H1 (cell line): ENCODE measurements at regions not wholly inside any gene's neighbourhood (a gene's known extent, or its start where the extent isn't known, plus 50 kb on each side); places are given as distances from the start of the nearest gene placed in this dataset.

Experiments
- CTCF ChIA-PET: fragments of 300-600 bp; sonication (Branson Sonifier 250); formaldehyde crosslinking; loops from one replicate; lab custom pipeline; 2021; ENCODE audit not compliant: partially characterized antibody; lab: Charles Lee
- POLR2A ChIA-PET: fragments of 300-600 bp; sonication (Branson Sonifier 250); formaldehyde crosslinking; loops from one replicate; lab custom pipeline; 2021; ENCODE audit warnings: inconsistent platforms; ENCODE audit not compliant: partially characterized antibody; lab: Charles Lee
- DNase-seq, 2 experiments: peaks; one replicate each; pipeline versions ENCODE4 v3.0.0 to v3.0.0-alpha.2; 2010 to 2022; ENCODE audit warnings: low spot score in 2 of 2, low read depth in 1 of 2, mixed read lengths in 1 of 2
- FAIRE-seq: peaks from 2 replicates; lab custom pipeline; 2011; peaks lifted over from hg19 to GRCh38; lab: Jason Lieb, UNC
- H2AFZ ChIP-seq: 2 replicates; pipeline ENCODE4 v1.8.1; 2012; ENCODE audit warnings: low read length, inconsistent platforms
- H2AK5ac ChIP-seq: 2 replicates; pipeline ENCODE4 v1.6.1; 2013; ENCODE audit warnings: low read depth, low read length
- H2BK120ac ChIP-seq: replicated peaks from 2 replicates; pipeline ENCODE3; 2013; ENCODE audit warnings: low read depth, low read length, inconsistent platforms
- H2BK12ac ChIP-seq: 2 replicates; pipeline ENCODE4 v1.6.1; 2013; ENCODE audit warnings: low read depth, low read length
- H2BK15ac ChIP-seq: 2 replicates; pipeline ENCODE4 v1.6.1; 2013; ENCODE audit warnings: low read length
- H2BK20ac ChIP-seq: 2 replicates; pipeline ENCODE4 v1.6.1; 2013; ENCODE audit warnings: low read length
- H2BK5ac ChIP-seq: 2 replicates; pipeline ENCODE4 v1.6.1; 2013; ENCODE audit warnings: low read depth, low read length
- H3K14ac ChIP-seq: 2 replicates; pipeline ENCODE4 v1.6.1; 2013; ENCODE audit warnings: inconsistent platforms; ENCODE audit not compliant: insufficient read length
- H3K18ac ChIP-seq: 2 replicates; pipeline ENCODE4 v1.6.1; 2013; ENCODE audit warnings: low read length; ENCODE audit errors: extremely low read depth
- H3K23ac ChIP-seq: 2 replicates; pipeline ENCODE4 v1.6.1; 2013; ENCODE audit warnings: inconsistent platforms; ENCODE audit not compliant: insufficient read length
- H3K23me2 ChIP-seq: 2 replicates; pipeline ENCODE4 v1.6.1; 2013; ENCODE audit warnings: low read depth, low read length
- H3K27ac ChIP-seq: 2 replicates; pipeline ENCODE4 v1.6.1; 2011; ENCODE audit warnings: low read depth, low read length, inconsistent platforms
- H3K27me3 ChIP-seq, 4 experiments: replicated peaks in 1 of 4; 1 replicate in 1 of 4; 2 replicates in 3 of 4; pipeline versions ENCODE4 v1.6.1 to v1.8.1; 2011 to 2013; ENCODE audit warnings: low read length in 3 of 4, mild to moderate bottlenecking in 3 of 4, inconsistent platforms in 2 of 4, mixed read lengths in 2 of 4, moderate library complexity in 1 of 4; ENCODE audit not compliant: control insufficient read depth in 3 of 4, insufficient read depth in 3 of 4; ENCODE audit errors: extremely low read depth in 1 of 4
- H3K36me3 ChIP-seq, 4 experiments: 2 replicates each; pipeline versions ENCODE4 v1.6.1 to v1.8.1; 2011 to 2013; ENCODE audit warnings: mild to moderate bottlenecking in 4 of 4, low read length in 3 of 4, moderate library complexity in 2 of 4, control low read depth in 1 of 4, inconsistent platforms in 1 of 4; ENCODE audit not compliant: insufficient read depth in 4 of 4, control insufficient read depth in 2 of 4
- H3K4ac ChIP-seq: replicated peaks from 2 replicates; pipeline ENCODE3; 2013; ENCODE audit warnings: low read length, low read depth, mixed read lengths, inconsistent platforms; ENCODE audit not compliant: insufficient read length
- H3K4me1 ChIP-seq, 4 experiments: replicated peaks in 1 of 4; 1 replicate in 1 of 4; 2 replicates in 3 of 4; pipeline versions ENCODE4 v1.6.1 to v1.8.1; 2011 to 2013; ENCODE audit warnings: low read length in 3 of 4, inconsistent platforms in 2 of 4, mixed read lengths in 1 of 4; ENCODE audit not compliant: insufficient read depth in 4 of 4, control insufficient read depth in 3 of 4
- H3K4me2 ChIP-seq, 2 experiments: 2 replicates each; pipeline versions ENCODE4 v1.6.1 to v1.8.1; 2011 to 2013; ENCODE audit warnings: low read depth in 2 of 2, low read length in 2 of 2, control low read depth in 1 of 2, inconsistent platforms in 1 of 2, mild to moderate bottlenecking in 1 of 2; ENCODE audit not compliant: insufficient read depth in 1 of 2
- H3K4me3 ChIP-seq, 4 experiments: fragments of 200-600, 300-600 bp in 1 of 4; sonication (generic), shearing (Covaris generic), sonication (Bioruptor Twin) in 1 of 4; 2 replicates each; pipeline versions ENCODE4 v1.5.1 to v1.8.1; 2011 to 2016; ENCODE audit warnings: low read length in 4 of 4, low read depth in 3 of 4, control low read depth in 2 of 4, inconsistent platforms in 2 of 4, mild to moderate bottlenecking in 2 of 4, mixed read lengths in 1 of 4, moderate library complexity in 1 of 4; ENCODE audit not compliant: insufficient read depth in 2 of 4; ENCODE audit errors: extremely low read depth in 1 of 4
- H3K56ac ChIP-seq: replicated peaks from 2 replicates; pipeline ENCODE3; 2013; ENCODE audit warnings: low read depth, mild to moderate bottlenecking, mixed read lengths, low read length, inconsistent platforms; ENCODE audit not compliant: insufficient read length
- H3K79me1 ChIP-seq: 2 replicates; pipeline ENCODE4 v1.6.1; 2013; ENCODE audit warnings: low read depth, low read length, control low read depth
- H3K79me2 ChIP-seq, 2 experiments: 2 replicates each; pipeline versions ENCODE4 v1.6.1 to v1.8.1; 2012 to 2013; ENCODE audit warnings: low read length in 2 of 2, mild to moderate bottlenecking in 2 of 2, inconsistent platforms in 1 of 2; ENCODE audit not compliant: insufficient read depth in 2 of 2, control insufficient read depth in 1 of 2
- H3K9ac ChIP-seq, 4 experiments: replicated peaks in 1 of 4; 1 replicate in 1 of 4; 2 replicates in 3 of 4; pipeline versions ENCODE4 v1.6.1 to v1.8.1; 2011 to 2013; ENCODE audit warnings: low read depth in 3 of 4, low read length in 3 of 4, control low read depth in 2 of 4, mild to moderate bottlenecking in 2 of 4, moderate library complexity in 2 of 4, inconsistent platforms in 1 of 4; ENCODE audit errors: extremely low read depth in 1 of 4
- H3K9me3 ChIP-seq, 2 experiments: 2 replicates each; pipeline versions ENCODE4 v1.6.1 to v1.8.1; 2012 to 2013; ENCODE audit warnings: mild to moderate bottlenecking in 2 of 2, moderate library complexity in 2 of 2, control low read depth in 1 of 2, inconsistent platforms in 1 of 2, low read depth in 1 of 2, low read length in 1 of 2, mixed read lengths in 1 of 2; ENCODE audit not compliant: insufficient read depth in 2 of 2
- H4K20me1 ChIP-seq, 2 experiments: replicated peaks in 1 of 2; 2 replicates each; pipeline versions ENCODE3 to v1.8.1; 2011 to 2013; ENCODE audit warnings: inconsistent platforms in 2 of 2, low read length in 2 of 2, mild to moderate bottlenecking in 1 of 2; ENCODE audit not compliant: insufficient read depth in 2 of 2, control insufficient read depth in 1 of 2
- H4K5ac ChIP-seq: 2 replicates; pipeline ENCODE4 v1.6.1; 2013; ENCODE audit warnings: low read length, low read depth, mixed read lengths, inconsistent platforms; ENCODE audit not compliant: insufficient read length
- H4K8ac ChIP-seq: 2 replicates; pipeline ENCODE4 v1.8.0; 2013; ENCODE audit warnings: mild to moderate bottlenecking, moderate library complexity, low read length, inconsistent platforms; ENCODE audit not compliant: insufficient read depth; ENCODE audit errors: extremely low read depth
- H4K91ac ChIP-seq: replicated peaks from 2 replicates; pipeline ENCODE3; 2013; ENCODE audit warnings: low read length, mixed read lengths, inconsistent platforms; ENCODE audit not compliant: insufficient read length
- CHD1 ChIP-seq: IDR thresholded peaks from 2 replicates; pipeline ENCODE4 v1.6.1; 2012; ENCODE audit warnings: low read depth, low read length, improper control_type of control experiment
- CREB1 ChIP-seq: IDR thresholded peaks from 2 replicates; pipeline ENCODE4 v1.6.1; 2012; ENCODE audit warnings: inconsistent platforms
- JUND ChIP-seq: IDR thresholded peaks from 2 replicates; pipeline ENCODE4 v1.6.1; 2011; ENCODE audit warnings: mild to moderate bottlenecking, improper control_type of control experiment, low read length
- POU5F1 ChIP-seq: IDR thresholded peaks from 2 replicates; pipeline ENCODE4 v1.6.1; 2011; ENCODE audit warnings: low read depth, mild to moderate bottlenecking, low read length, moderate library complexity
- RNF2 ChIP-seq: fragments of 200-900, 300-1000 bp; sonication (generic); IDR thresholded peaks from 2 replicates; pipeline ENCODE4 v1.7.1; 2016; ENCODE audit warnings: borderline replicate concordance, low read depth, mild to moderate bottlenecking, antibody characterized with exemption, low read length; ENCODE audit not compliant: poor library complexity, severe bottlenecking; ENCODE audit errors: missing control alignments
- SIN3A ChIP-seq, 2 experiments: IDR thresholded peaks in 1 of 2; conservative IDR thresholded peaks in 1 of 2; 2 replicates each; pipeline ENCODE4 v1.6.1; 2011 to 2012; ENCODE audit warnings: low read length in 2 of 2, improper control_type of control experiment in 1 of 2, low read depth in 1 of 2, mild to moderate bottlenecking in 1 of 2
- SIX5 ChIP-seq: IDR thresholded peaks from 2 replicates; pipeline ENCODE4 v1.6.1; 2011; ENCODE audit warnings: mild to moderate bottlenecking, low read depth, low read length
- SP2 ChIP-seq: IDR thresholded peaks from 2 replicates; pipeline ENCODE4 v1.6.1; 2012; ENCODE audit warnings: mild to moderate bottlenecking, low read length, inconsistent platforms
- SUZ12 ChIP-seq: fragments of 200-600 bp; sonication (generic); IDR thresholded peaks from 2 replicates; pipeline ENCODE4 v1.6.1; 2012; ENCODE audit warnings: mild to moderate bottlenecking, inconsistent platforms, low read length, moderate library complexity, mixed read lengths
- TBP ChIP-seq: IDR thresholded peaks from 2 replicates; pipeline ENCODE4 v1.6.1; 2011; ENCODE audit warnings: low read depth, low read length, improper control_type of control experiment
- TCF12 ChIP-seq: IDR thresholded peaks from 2 replicates; pipeline ENCODE4 v1.6.1; 2011; ENCODE audit warnings: low read depth, mild to moderate bottlenecking, low read length
- TEAD4 ChIP-seq: IDR thresholded peaks from 2 replicates; pipeline ENCODE4 v1.6.1; 2012; ENCODE audit warnings: low read depth, low read length, inconsistent platforms, mixed read lengths
- YY1 ChIP-seq: IDR thresholded peaks from 2 replicates; pipeline ENCODE4 v1.6.1; 2011; ENCODE audit warnings: low read depth, mild to moderate bottlenecking, low read length
- WGBS, 2 experiments: shearing (Covaris generic) in 1 of 2; methylation state at CpG; one replicate each; pipeline versions ENCODE4 v1.1.6 to v1.1.7; 2013 to 2015; ENCODE audit warnings: low lambda C conversion rate in 2 of 2, mixed read lengths in 2 of 2, inconsistent platforms in 1 of 2, low coverage in 1 of 2, missing lambda C conversion rate in 1 of 2; ENCODE audit not compliant: insufficient replicate concordance in 2 of 2, insufficient coverage in 1 of 2, insufficient read length in 1 of 2; ENCODE audit errors: extremely low coverage in 1 of 2, missing lambda C conversion rate in 1 of 2; 5-methylcytosine and 5-hydroxymethylcytosine counted together
- TF ChIP-seq, protein P1 (sequence below): IDR thresholded peaks from 2 replicates; pipeline ENCODE4 v1.6.1; 2011; ENCODE audit warnings: low read depth, mild to moderate bottlenecking, low read length; ENCODE audit not compliant: insufficient read depth
- TF ChIP-seq, protein P2 (sequence below): IDR thresholded peaks from 2 replicates; pipeline ENCODE4 v1.6.1; 2012; ENCODE audit warnings: inconsistent platforms

DNA sequence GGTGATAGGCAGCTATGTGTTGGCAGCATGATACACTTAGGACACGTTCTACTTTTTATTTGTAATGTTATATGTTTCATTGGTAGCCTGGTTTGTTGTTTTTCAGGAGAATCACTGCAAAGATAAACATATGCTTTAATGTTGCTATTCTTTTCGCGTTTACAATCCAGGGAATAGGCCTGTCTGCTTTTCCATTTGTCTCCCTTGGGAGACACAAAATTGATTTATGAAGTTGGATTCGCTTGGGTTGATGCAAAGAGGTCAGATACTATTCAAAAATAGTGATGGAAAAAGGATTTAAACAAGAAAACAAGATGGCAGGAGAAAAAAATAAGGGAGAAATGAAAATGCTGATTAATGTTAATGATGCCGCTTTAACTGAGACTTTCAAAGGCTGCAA lies 179.5 kb upstream of the SOX4 start:
- no peak overlapping the region for H2BK5ac ChIP-seq
- 87% methylated on average over 5 of the region's 5 CpGs; no CpG with 5 or more reads in 1 of the 2 experiments for WGBS, 2 experiments
- no peak overlapping the region for H3K9ac ChIP-seq
- H4K5ac ChIP-seq: no peak overlapping the region
- H2BK12ac ChIP-seq: no peak overlapping the region
- no peak overlapping the region for H4K8ac ChIP-seq
- no peak overlapping the region for H3K56ac ChIP-seq
- no peak overlapping the region for H3K4ac ChIP-seq
- no peak overlapping the region for H3K23ac ChIP-seq
- no peak overlapping the region for H2AFZ ChIP-seq
- H2AK5ac ChIP-seq: no peak overlapping the region
- ChIA-PET CTCF (no interaction called here), POLR2A (no interaction called here)
- H3K4me1 ChIP-seq: no peaks in the 10 kb centered on the region
- no peaks in the 10 kb centered on the region for H3K79me2 ChIP-seq
- DNase-seq (no peak), FAIRE-seq (no peak)
- no peak overlapping the region for H2BK15ac ChIP-seq
- no peaks in the 10 kb centered on the region for H3K23me2 ChIP-seq
- no peak overlapping the region for H3K18ac ChIP-seq
- H3K79me1 ChIP-seq: no peaks in the 10 kb centered on the region
- no peak overlapping the region for H3K27ac ChIP-seq
- H3K9me3 ChIP-seq: no peaks in the 10 kb centered on the region
- no peak overlapping the region for H3K4me2 ChIP-seq
- no peaks in the 10 kb centered on the region for H4K20me1 ChIP-seq
- no peak overlapping the region for H4K91ac ChIP-seq
- H3K14ac ChIP-seq: no peak overlapping the region
- no peaks in the 10 kb centered on the region; a peak in 1 of 8 replicates for H3K36me3 ChIP-seq
- no peak overlapping the region for H3K4me3 ChIP-seq
- no peak overlapping the region for H2BK120ac ChIP-seq
- no peaks in the 10 kb centered on the region for H3K27me3 ChIP-seq
- H2BK20ac ChIP-seq: no peak overlapping the region
- no peak for TF ChIP-seq SUZ12
- TF ChIP-seq, protein P1, sequence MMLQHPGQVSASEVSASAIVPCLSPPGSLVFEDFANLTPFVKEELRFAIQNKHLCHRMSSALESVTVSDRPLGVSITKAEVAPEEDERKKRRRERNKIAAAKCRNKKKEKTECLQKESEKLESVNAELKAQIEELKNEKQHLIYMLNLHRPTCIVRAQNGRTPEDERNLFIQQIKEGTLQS: no peak
- no peak for TF ChIP-seq TBP
- no peak for TF ChIP-seq SP2
- TF ChIP-seq YY1: no peak
- no peak for TF ChIP-seq SIX5
- TF ChIP-seq TCF12: no peak
- TF ChIP-seq, protein P2, sequence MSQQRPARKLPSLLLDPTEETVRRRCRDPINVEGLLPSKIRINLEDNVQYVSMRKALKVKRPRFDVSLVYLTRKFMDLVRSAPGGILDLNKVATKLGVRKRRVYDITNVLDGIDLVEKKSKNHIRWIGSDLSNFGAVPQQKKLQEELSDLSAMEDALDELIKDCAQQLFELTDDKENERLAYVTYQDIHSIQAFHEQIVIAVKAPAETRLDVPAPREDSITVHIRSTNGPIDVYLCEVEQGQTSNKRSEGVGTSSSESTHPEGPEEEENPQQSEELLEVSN: no peak
- no peak for TF ChIP-seq JUND
- TF ChIP-seq TEAD4: no peak
- TF ChIP-seq CREB1: no peak
- TF ChIP-seq POU5F1: no peak
- no peak for TF ChIP-seq CHD1
- no peak for TF ChIP-seq SIN3A (conservative IDR thresholded peaks at IDR 0.05 in 1 of 2, IDR thresholded peaks at IDR 0.05 in 1 of 2; ENCODE audit: low read depth in 1 of 2, low read length in 2 of 2)
- TF ChIP-seq RNF2: no peak
